NCI-H2227 (cell line): ENCODE measurements at regions not wholly inside any gene's neighbourhood (a gene's known extent, or its start where the extent isn't known, plus 50 kb on each side); places are given as distances from the start of the nearest gene placed in this dataset.
"Not testable (repeated sequence)": the region's sequence is repeated elsewhere in the genome, so short reads cannot be mapped to it uniquely, and the experiment has no call there.

Experiments
- DNase-seq: peaks from one replicate; lab custom pipeline; 2025; ENCODE audit not compliant: unreplicated experiment; lab: John Stamatoyannopoulos, UW

- no peak for DNase-seq
Measured at GRCh38 chr16:65752522-65752844, 614.0 kb upstream of the CDH5 start.

GRCh38 chr16:65751622-65752521 lies 614.6 kb upstream of the CDH5 start:
- DNase-seq: no peak

- DNase-seq: no peak
Measured at GRCh38 chr16:65749506-65749905, 617.0 kb upstream of the CDH5 start.

GRCh38 chr16:65746941-65747340 lies 619.5 kb upstream of the CDH5 start:
- DNase-seq: no peak

- no peak for DNase-seq
Measured at GRCh38 chr16:65745201-65745708, 621.2 kb upstream of the CDH5 start.

- DNase-seq: no peak
Measured at GRCh38 chr16:65744401-65744800, 622.1 kb upstream of the CDH5 start.

GRCh38 chr16:65743558-65743957 lies 621.7 kb upstream of the CDH11 start:
- no peak for DNase-seq

- DNase-seq: no peak
Measured at GRCh38 chr16:65740711-65741110, 618.8 kb upstream of the CDH11 start.

- no peak for DNase-seq
Measured at GRCh38 chr16:65739518-65739917, 617.7 kb upstream of the CDH11 start.

- DNase-seq: no peak
Measured at GRCh38 chr16:65737831-65738230, 616.0 kb upstream of the CDH11 start.

GRCh38 chr16:65735615-65736014 lies 613.8 kb upstream of the CDH11 start:
- not testable (repeated sequence) for DNase-seq

GRCh38 chr16:65733721-65734120 lies 611.9 kb upstream of the CDH11 start:
- DNase-seq: no peak

GRCh38 chr16:65731833-65732232 lies 610.0 kb upstream of the CDH11 start:
- no peak for DNase-seq

GRCh38 chr16:65728652-65729051 lies 606.8 kb upstream of the CDH11 start:
- no peak for DNase-seq

- no peak for DNase-seq
Measured at GRCh38 chr16:65728167-65728566, 606.3 kb upstream of the CDH11 start.

- no peak for DNase-seq
Measured at GRCh38 chr16:65727534-65728137, 605.8 kb upstream of the CDH11 start.

- no peak for DNase-seq
Measured at GRCh38 chr16:65725156-65725845, 603.4 kb upstream of the CDH11 start.

- no peak for DNase-seq
Measured at GRCh38 chr16:65722429-65722828, 600.6 kb upstream of the CDH11 start.

GRCh38 chr16:65717846-65718245 lies 596.0 kb upstream of the CDH11 start:
- no peak for DNase-seq

- DNase-seq: no peak
Measured at GRCh38 chr16:65716737-65717700, 595.2 kb upstream of the CDH11 start.
